Ascending aorta (tissue), 2 donors: ENCODE measurements at regions not wholly inside any gene's neighbourhood (a gene's known extent, or its start where the extent isn't known, plus 50 kb on each side); places are given as distances from the start of the nearest gene placed in this dataset.

ENCODE experiments used
- DNase-seq, 2 donors: peaks; one replicate each; pipeline ENCODE4 v3.0.0-alpha.2; 2019; ENCODE audit warnings: low spot score in 2 of 2
- H3K27ac ChIP-seq, 2 donors: fragments of 200-600 bp; sonication (generic); one replicate each; pipeline ENCODE4 v1.5.1; 2016 to 2017; ENCODE audit warnings: mild to moderate bottlenecking in 1 of 2
- H3K27me3 ChIP-seq: fragments of 200-600 bp; sonication (generic); one replicate; pipeline ENCODE4 v1.5.1; 2017
- H3K36me3 ChIP-seq, 2 donors: fragments of 200-600 bp; sonication (generic); one replicate each; pipeline ENCODE4 v1.5.1; 2016
- H3K4me1 ChIP-seq, 2 donors: fragments of 200-600 bp; sonication (generic); one replicate each; pipeline ENCODE4 v1.5.1; 2016 to 2017; ENCODE audit warnings: mild to moderate bottlenecking in 1 of 2
- H3K4me3 ChIP-seq, 2 donors: fragments of 200-600 bp; sonication (generic); one replicate each; pipeline ENCODE4 v1.5.1; 2016 to 2017; ENCODE audit warnings: mild to moderate bottlenecking in 1 of 2
- H3K9me3 ChIP-seq, 2 donors: fragments of 200-600 bp; sonication (generic); one replicate each; pipeline ENCODE4 v1.5.1; 2016
- intact Hi-C: fragments of 100-400 bp; cut with DNase I; formaldehyde crosslinking; loops from one replicate; pipeline ENCODE4 v1.15.1; 2023
- TF ChIP-seq, protein P1 (sequence below), 3 experiments: fragments of 200-600 bp in 2 of 3; fragments of 450-650 bp in 1 of 3; sonication (generic) in 2 of 3; IDR thresholded peaks; one replicate each; pipeline ENCODE4 v1.5.1; 2016 to 2019; ENCODE audit warnings: antibody characterized with exemption in 3 of 3, mild to moderate bottlenecking in 1 of 3, moderate library complexity in 1 of 3

DNA sequence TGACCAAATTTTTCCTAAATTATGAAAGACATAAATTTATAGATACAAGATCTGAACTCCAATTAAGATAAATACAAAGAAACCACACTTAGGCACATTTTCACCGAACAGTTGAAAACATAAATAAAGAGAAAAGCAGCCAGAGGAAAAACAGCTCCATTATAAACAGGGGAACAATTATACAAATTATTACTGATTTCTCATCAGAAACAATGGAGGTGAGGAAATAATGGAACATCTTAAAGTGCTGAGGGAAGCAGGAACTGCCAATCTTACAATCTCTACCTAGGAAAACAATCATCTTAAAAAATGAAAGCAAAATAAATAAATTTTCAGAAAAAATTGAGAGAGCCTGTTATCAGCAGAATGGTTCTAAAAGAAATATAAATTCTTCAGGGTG lies 234.4 kb upstream of the PMFBP1 start:
- TF ChIP-seq, protein P1, sequence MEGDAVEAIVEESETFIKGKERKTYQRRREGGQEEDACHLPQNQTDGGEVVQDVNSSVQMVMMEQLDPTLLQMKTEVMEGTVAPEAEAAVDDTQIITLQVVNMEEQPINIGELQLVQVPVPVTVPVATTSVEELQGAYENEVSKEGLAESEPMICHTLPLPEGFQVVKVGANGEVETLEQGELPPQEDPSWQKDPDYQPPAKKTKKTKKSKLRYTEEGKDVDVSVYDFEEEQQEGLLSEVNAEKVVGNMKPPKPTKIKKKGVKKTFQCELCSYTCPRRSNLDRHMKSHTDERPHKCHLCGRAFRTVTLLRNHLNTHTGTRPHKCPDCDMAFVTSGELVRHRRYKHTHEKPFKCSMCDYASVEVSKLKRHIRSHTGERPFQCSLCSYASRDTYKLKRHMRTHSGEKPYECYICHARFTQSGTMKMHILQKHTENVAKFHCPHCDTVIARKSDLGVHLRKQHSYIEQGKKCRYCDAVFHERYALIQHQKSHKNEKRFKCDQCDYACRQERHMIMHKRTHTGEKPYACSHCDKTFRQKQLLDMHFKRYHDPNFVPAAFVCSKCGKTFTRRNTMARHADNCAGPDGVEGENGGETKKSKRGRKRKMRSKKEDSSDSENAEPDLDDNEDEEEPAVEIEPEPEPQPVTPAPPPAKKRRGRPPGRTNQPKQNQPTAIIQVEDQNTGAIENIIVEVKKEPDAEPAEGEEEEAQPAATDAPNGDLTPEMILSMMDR (IDR thresholded peaks at IDR 0.05): no peak
- Histone ChIP-seq H3K4me3 (no peak overlapping the region), H3K27me3 (no peaks in the 10 kb centered on the region), H3K9me3 (no peaks in the 10 kb centered on the region), H3K4me1 (no peaks in the 10 kb centered on the region), H3K36me3 (no peaks in the 10 kb centered on the region), H3K27ac (no peak overlapping the region)
- no peak for DNase-seq
- intact Hi-C loops: no loop called here

DNA sequence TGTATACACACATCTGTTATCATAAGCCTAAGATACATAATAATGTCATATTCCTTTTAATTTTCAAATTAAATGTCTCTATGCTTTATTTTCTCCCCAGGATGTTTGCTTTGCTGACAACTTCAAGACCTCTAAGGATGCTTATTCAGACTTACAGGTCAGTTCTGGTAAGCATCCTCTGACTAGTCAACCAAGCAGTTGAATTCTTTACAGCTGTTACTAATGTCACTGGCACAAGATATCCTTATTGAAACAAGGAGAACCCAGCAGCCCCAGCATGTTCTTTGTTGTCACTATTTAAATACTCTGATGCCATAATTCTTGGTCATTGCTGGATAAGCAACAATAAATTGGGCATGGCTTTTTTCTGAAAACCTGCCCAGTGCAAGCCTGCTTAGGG lies 232.3 kb upstream of the PMFBP1 start:
- intact Hi-C loops: loop anchor here (5.0 kb wide), 1 partner anchor 162 kb away; no protein-coding TSS in a partner anchor
- Histone ChIP-seq H3K27me3 (no peaks in the 10 kb centered on the region), H3K4me1 (no peaks in the 10 kb centered on the region), H3K27ac (no peak overlapping the region), H3K4me3 (no peak overlapping the region), H3K9me3 (no peaks in the 10 kb centered on the region), H3K36me3 (no peaks in the 10 kb centered on the region)
- DNase-seq: no peak
- TF ChIP-seq, protein P1 (IDR thresholded peaks at IDR 0.05): no peak

DNA sequence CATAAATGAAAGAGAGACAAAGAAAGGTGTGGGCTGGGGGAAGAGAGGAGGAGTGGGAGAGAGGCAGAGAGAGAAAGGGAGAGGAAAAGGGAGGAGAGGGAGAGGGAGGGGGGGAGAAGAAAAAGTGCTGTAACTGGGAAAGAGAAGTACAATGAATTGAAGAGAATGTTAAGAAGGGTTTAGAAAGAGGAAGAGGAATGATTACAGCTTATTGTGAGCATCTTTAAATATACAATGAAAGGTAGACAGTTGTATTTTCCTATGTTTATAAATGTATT lies 229.1 kb upstream of the PMFBP1 start:
- TF ChIP-seq, protein P1 (IDR thresholded peaks at IDR 0.05): no peak
- H3K27ac ChIP-seq: no peak overlapping the region
- intact Hi-C loops: loop anchor here (5.0 kb wide), 1 partner anchor 159 kb away; no protein-coding TSS in a partner anchor
- H3K27me3 ChIP-seq: no peaks in the 10 kb centered on the region
- no peaks in the 10 kb centered on the region for H3K36me3 ChIP-seq
- no peak overlapping the region for H3K4me3 ChIP-seq
- no peak for DNase-seq
- H3K4me1 ChIP-seq: no peaks in the 10 kb centered on the region
- H3K9me3 ChIP-seq: no peaks in the 10 kb centered on the region

DNA sequence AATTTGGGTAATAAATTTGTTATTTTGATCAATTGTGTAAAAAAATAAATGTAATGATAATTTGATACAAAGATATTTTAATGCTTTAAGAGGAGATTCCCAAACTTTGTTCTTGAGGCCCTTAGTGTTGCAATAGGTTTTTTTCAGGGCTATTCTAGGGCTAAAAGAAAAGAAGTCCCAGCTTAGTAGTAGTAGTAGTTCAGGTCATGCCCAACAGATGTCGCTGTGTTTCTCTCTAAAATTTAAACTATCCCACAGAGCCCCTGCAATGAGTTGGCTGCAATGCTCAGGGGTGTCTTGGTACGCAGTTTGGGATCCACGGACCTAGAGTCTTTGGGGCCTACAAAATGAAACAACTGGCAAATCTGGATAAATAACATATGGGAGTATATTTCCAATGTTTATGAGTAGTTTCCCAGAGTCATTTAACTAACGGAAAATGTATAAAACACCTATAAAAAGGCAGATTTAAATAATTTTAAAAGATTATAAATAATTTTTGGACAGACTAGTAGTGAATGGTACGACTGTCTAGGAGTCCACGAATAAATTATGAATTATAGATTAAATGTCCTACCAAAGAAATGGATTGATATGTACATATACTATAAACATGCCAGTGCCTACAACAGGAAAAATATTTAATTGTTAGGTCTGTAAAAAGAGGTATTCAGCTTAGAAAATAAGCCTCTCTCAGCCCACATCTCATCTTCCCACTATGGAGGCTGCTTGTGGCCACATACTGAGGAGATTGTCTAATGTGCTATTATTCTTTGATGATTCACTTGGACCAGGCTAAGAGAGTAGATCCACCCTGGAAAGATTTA lies 228.5 kb upstream of the PMFBP1 start:
- no peaks in the 10 kb centered on the region for H3K27me3 ChIP-seq
- intact Hi-C loops: loop anchor here (5.0 kb wide), 1 partner anchor 158 kb away; no protein-coding TSS in a partner anchor
- H3K27ac ChIP-seq: no peak overlapping the region
- DNase-seq: no peak
- TF ChIP-seq, protein P1 (IDR thresholded peaks at IDR 0.05): peak; percentile 36 to 58 (median 56)
- no peaks in the 10 kb centered on the region for H3K9me3 ChIP-seq
- H3K36me3 ChIP-seq: no peaks in the 10 kb centered on the region
- H3K4me3 ChIP-seq: no peak overlapping the region
- H3K4me1 ChIP-seq: no peaks in the 10 kb centered on the region

DNA sequence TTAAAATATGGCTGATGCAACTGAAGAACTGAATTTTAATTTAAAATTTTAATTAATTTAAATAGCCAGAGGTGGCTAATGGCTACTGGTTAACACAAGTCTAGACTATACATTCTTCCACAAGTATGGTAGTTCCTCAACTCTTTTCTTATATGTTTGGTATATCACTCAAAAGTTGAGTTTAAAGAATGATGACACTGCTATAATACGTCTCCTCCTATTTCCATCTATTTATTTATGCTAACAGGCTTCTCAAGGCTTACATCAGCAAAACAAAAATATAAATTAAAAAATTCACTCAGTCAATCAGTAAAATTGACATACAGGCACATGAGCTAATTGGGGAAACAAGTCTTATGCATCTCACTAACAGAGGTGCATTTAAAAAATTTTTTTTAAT lies 227.9 kb upstream of the PMFBP1 start:
- Histone ChIP-seq H3K27me3 (no peaks in the 10 kb centered on the region), H3K27ac (no peak overlapping the region), H3K4me3 (no peak overlapping the region), H3K4me1 (no peaks in the 10 kb centered on the region), H3K36me3 (no peaks in the 10 kb centered on the region), H3K9me3 (no peaks in the 10 kb centered on the region)
- no peak for DNase-seq
- intact Hi-C loops: loop anchor here (5.0 kb wide), 1 partner anchor 158 kb away; no protein-coding TSS in a partner anchor
- TF ChIP-seq, protein P1 (IDR thresholded peaks at IDR 0.05): no peak
